ENCODE measurements at regions not wholly inside any gene's neighbourhood (a gene's known extent, or its start where the extent isn't known, plus 50 kb on each side); places are given as distances from the start of the nearest gene placed in this dataset.
A peak's percentile ranks its signal among the peaks of the same experiment; 100 is the strongest.

GRCh38 chr13:106210324-106210723 is 325.1 kb downstream of the EFNB2 start:
- no peak for TF ChIP-seq CTCF (IDR thresholded peaks at IDR 0.05; ENCODE audit: low read depth, low read length)
- no peak for DNase-seq (ENCODE audit: low read depth)
- no peak overlapping the region for H3K4me3 ChIP-seq (ENCODE audit: low read depth, low read length)

DNA sequence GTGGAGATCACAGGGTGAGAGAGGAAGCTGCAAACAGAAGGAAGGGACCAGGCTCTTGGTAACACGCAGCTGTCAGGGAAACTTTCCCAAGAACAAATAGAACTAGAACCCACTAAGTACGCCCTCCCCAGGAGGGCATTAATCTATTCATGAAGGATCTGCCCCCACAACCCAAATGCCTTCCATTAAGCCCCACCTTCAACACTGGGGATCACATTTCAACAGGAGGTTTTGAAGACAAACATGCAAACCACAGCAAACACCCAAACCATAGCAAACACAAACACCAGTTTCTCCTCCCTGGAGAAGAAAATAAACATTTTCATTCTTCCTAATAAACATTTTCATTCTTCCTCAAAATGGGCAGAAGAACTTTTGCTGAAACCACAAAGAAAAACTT is 329.6 kb downstream of the EFNB2 start:
- TF ChIP-seq MAX (IDR thresholded peaks at IDR 0.05; ENCODE audit: low read depth, low read length) (no peak), POLR2A (IDR thresholded peaks at IDR 0.05; ENCODE audit: extremely low read depth, insufficient read length) (no peak), CTCF (IDR thresholded peaks at IDR 0.05; ENCODE audit: low read depth, low read length) (no peak), MYC (IDR thresholded peaks at IDR 0.05; ENCODE audit: low read depth, low read length) (no peak)
- no peak for DNase-seq (ENCODE audit: low read depth)

GRCh38 chr13:106197496-106197895 is 338.0 kb downstream of the EFNB2 start:
- no peak for DNase-seq (ENCODE audit: low read depth)
- TF ChIP-seq CTCF (IDR thresholded peaks at IDR 0.05; ENCODE audit: low read depth, low read length) (no peak), MAX (IDR thresholded peaks at IDR 0.05; ENCODE audit: low read depth, low read length) (no peak), POLR2A (IDR thresholded peaks at IDR 0.05; ENCODE audit: extremely low read depth, insufficient read length) (no peak), MYC (IDR thresholded peaks at IDR 0.05; ENCODE audit: low read depth, low read length) (no peak)
- H3K4me3 ChIP-seq (ENCODE audit: low read depth, low read length) = no peak overlapping the region

More for the DNA sequence above, 329.6 kb downstream of the EFNB2 start:
- H3K4me3 ChIP-seq (ENCODE audit: low read depth, low read length) = no peak overlapping the region

DNA sequence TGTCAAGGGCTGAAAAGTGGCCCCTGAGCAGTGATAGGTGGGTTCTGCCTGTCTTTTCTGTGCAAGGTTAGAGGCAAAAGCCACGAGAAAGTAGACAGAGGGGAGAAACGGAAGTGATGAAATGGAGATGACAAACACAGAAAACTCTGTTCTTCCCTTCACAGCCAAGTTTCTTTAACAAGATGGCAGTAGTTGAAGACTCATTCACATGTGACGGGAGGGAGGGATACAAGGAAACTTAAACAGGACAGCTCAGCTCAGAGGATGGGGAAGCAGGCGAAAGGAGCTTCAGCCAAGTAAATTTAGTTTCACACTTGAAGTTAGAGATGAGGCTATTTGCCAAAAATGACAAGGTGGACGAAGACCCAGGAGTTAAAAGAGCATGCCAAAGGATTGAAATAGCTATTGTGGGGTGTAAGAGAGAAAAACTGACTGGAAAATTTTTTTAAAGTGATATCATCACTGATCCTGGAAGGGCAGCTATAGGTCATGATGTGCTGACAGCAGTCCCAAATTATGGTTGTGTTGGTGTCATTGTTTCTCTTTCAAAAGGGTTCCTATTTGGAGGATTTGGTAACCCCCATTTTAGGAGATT is 347.9 kb downstream of the EFNB2 start:
- H3K4me3 ChIP-seq (ENCODE audit: low read depth, low read length) = no peak overlapping the region
- peak; percentile 31 for DNase-seq (ENCODE audit: low read depth)
- TF ChIP-seq POLR2A (IDR thresholded peaks at IDR 0.05; ENCODE audit: extremely low read depth, insufficient read length) (no peak), MAX (IDR thresholded peaks at IDR 0.05; ENCODE audit: low read depth, low read length) (no peak), MYC (IDR thresholded peaks at IDR 0.05; ENCODE audit: low read depth, low read length) (no peak), CTCF (IDR thresholded peaks at IDR 0.05; ENCODE audit: low read depth, low read length) (no peak)

DNA sequence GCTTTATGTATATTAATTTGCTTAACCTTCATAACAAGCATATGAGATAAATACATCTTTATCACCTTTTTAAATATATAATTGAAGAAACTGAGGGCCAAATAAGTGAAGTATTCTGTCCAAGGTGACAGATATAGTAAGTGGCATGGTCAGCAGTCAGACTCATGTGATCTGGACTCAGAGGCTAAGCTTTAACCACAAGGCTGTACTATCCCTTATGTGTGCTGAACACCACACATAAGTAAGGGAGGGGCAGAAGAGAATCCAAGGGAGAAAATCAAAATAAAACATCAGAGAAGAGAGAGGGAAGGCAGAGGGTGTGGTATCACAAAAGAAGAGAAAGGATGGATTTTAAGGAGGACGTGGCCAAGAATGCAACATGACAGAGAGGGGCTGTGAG is 348.4 kb downstream of the EFNB2 start:
- TF ChIP-seq CTCF (IDR thresholded peaks at IDR 0.05; ENCODE audit: low read depth, low read length) = no peak
- no peak for TF ChIP-seq MYC (IDR thresholded peaks at IDR 0.05; ENCODE audit: low read depth, low read length)
- no peak for TF ChIP-seq MAX (IDR thresholded peaks at IDR 0.05; ENCODE audit: low read depth, low read length)
- TF ChIP-seq POLR2A (IDR thresholded peaks at IDR 0.05; ENCODE audit: extremely low read depth, insufficient read length) = no peak
- H3K4me3 ChIP-seq (ENCODE audit: low read depth, low read length) = no peak overlapping the region
- no peak for DNase-seq (ENCODE audit: low read depth)

Data from NB4 (cell line).